Transverse colon (tissue), 4 donors: ENCODE measurements at regions not wholly inside any gene's neighbourhood (a gene's known extent, or its start where the extent isn't known, plus 50 kb on each side); places are given as distances from the start of the nearest gene placed in this dataset.

Experiments
- EP300 ChIP-seq: sonication (generic); formaldehyde crosslinking; IDR thresholded peaks from one replicate; pipeline ENCODE4 v1.6.1; 2017; ENCODE audit warnings: antibody characterized with exemption, low read depth
- POLR2A ChIP-seq: fragments of 450-650 bp; IDR thresholded peaks from one replicate; pipeline ENCODE4 v1.6.1; 2016; ENCODE audit warnings: antibody characterized with exemption, mild to moderate bottlenecking, moderate library complexity
- POLR2AphosphoS5 ChIP-seq, 3 donors: sonication (generic); formaldehyde crosslinking; IDR thresholded peaks; one replicate each; pipeline ENCODE4 v1.6.1; 2016; ENCODE audit warnings: antibody characterized with exemption in 3 of 3
- TF ChIP-seq, protein P1 (sequence below), 5 experiments: fragments of 200-600 bp in 3 of 5; fragments of 450-650 bp in 2 of 5; sonication (generic) in 3 of 5; IDR thresholded peaks; 1 replicate in 2 of 5; 2 replicates in 3 of 5; pipeline ENCODE4 v1.5.1; 2016 to 2017; ENCODE audit warnings: antibody characterized with exemption in 5 of 5, inconsistent platforms in 3 of 5, mild to moderate bottlenecking in 2 of 5, moderate library complexity in 1 of 5

DNA sequence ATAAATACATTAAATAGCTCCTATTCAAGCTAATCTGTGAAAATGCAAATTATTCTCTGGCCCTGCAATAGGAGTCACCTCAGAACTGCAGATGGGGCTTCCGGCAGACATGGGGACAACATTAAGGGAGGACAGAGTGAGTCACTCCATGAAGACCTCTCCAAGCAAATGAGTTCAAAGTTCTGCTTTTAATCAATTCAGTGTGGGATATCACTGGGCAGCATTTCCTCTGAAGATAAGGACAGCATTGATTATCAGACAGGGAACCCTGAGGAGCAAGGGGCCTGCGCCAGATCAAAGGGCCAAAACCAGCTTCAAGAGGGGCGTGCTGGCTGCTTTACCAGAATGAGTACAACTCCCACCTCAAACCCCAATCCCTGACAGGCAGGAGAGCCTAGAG, 356.9 kb upstream of the KLHL29 start:
- TF ChIP-seq, protein P1, sequence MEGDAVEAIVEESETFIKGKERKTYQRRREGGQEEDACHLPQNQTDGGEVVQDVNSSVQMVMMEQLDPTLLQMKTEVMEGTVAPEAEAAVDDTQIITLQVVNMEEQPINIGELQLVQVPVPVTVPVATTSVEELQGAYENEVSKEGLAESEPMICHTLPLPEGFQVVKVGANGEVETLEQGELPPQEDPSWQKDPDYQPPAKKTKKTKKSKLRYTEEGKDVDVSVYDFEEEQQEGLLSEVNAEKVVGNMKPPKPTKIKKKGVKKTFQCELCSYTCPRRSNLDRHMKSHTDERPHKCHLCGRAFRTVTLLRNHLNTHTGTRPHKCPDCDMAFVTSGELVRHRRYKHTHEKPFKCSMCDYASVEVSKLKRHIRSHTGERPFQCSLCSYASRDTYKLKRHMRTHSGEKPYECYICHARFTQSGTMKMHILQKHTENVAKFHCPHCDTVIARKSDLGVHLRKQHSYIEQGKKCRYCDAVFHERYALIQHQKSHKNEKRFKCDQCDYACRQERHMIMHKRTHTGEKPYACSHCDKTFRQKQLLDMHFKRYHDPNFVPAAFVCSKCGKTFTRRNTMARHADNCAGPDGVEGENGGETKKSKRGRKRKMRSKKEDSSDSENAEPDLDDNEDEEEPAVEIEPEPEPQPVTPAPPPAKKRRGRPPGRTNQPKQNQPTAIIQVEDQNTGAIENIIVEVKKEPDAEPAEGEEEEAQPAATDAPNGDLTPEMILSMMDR (IDR thresholded peaks at IDR 0.05), result no peak
- no peak for TF ChIP-seq POLR2A
- no peak for TF ChIP-seq EP300
- no peak for TF ChIP-seq POLR2AphosphoS5 (IDR thresholded peaks at IDR 0.05)
